ENCODE measurements at regions not wholly inside any gene's neighbourhood (a gene's known extent, or its start where the extent isn't known, plus 50 kb on each side); places are given as distances from the start of the nearest gene placed in this dataset.

- no peaks in the 10 kb centered on the region for H3K36me3 ChIP-seq (replicated peaks in 1 of 2; ENCODE audit: control extremely low read depth in 1 of 2, control insufficient read depth in 1 of 2, extremely low read depth in 1 of 2, insufficient read depth in 2 of 2, low read length in 1 of 2)
- ChIA-PET CTCF (no interaction called here), POLR2A (no interaction called here)
- H3K4me1 Mint-ChIP-seq = no peaks in the 10 kb centered on the region
- no peak overlapping the region for H2AFZ ChIP-seq (ENCODE audit: insufficient read depth, low read depth, low read length, poor library complexity, severe bottlenecking)
- peaks cover 4% of the 10 kb centered on the region for H3K27me3 Mint-ChIP-seq
- no peaks in the 10 kb centered on the region for H4K20me1 ChIP-seq (ENCODE audit: control insufficient read depth, insufficient read depth, low read length, poor library complexity, severe bottlenecking)
- WGBS (ENCODE audit: insufficient coverage) = no CpG with 5 or more reads among the region's 8 CpGs
- no peak overlapping the region for H3K4me2 ChIP-seq (replicated peaks; ENCODE audit: low read depth, low read length, poor library complexity, severe bottlenecking)
- no peak overlapping the region for H3K27ac Mint-ChIP-seq
- no peaks in the 10 kb centered on the region for H3K79me2 ChIP-seq (ENCODE audit: control insufficient read depth, insufficient read depth, low read length)
- no peak for ATAC-seq (ENCODE audit: low read depth)
- H3K27me3 ChIP-seq (replicated peaks in 1 of 4; ENCODE audit: control extremely low read depth in 1 of 4, control insufficient read depth in 3 of 4, insufficient read depth in 4 of 4, low read length in 3 of 4) = no peaks in the 10 kb centered on the region
- H3K27ac ChIP-seq (ENCODE audit: low read length in 2 of 2) = no peak overlapping the region
- intact Hi-C loops (cut with micrococcal nuclease) = no loop called here
- no peak overlapping the region for H3K4me3 Mint-ChIP-seq
- no peak for DNase-seq
- no peak overlapping the region for H3K9ac ChIP-seq (ENCODE audit: low read length)
- H3K9me3 Mint-ChIP-seq (ENCODE audit: insufficient read depth) = no peaks in the 10 kb centered on the region
- H3K4me1 ChIP-seq (ENCODE audit: control insufficient read depth in 2 of 2, insufficient read depth in 2 of 2, low read length in 2 of 2) = no peaks in the 10 kb centered on the region
- H3K9me3 ChIP-seq (ENCODE audit: control extremely low read depth in 1 of 3, control insufficient read depth in 2 of 3, insufficient read depth in 1 of 3, low read length in 2 of 3) = peaks cover 0 to 2% (median 1%) of the 10 kb centered on the region in 3 donors
- no peak overlapping the region for H3K4me3 ChIP-seq (ENCODE audit: control extremely low read depth in 1 of 5, extremely low read depth in 1 of 5, insufficient read depth in 1 of 5, low read depth in 2 of 5, low read length in 4 of 5)
- TF ChIP-seq EZH2 (IDR thresholded peaks at IDR 0.05; ENCODE audit: borderline replicate concordance, insufficient read depth, low read depth, low read length, poor library complexity, severe bottlenecking) (no peak), CTCF (IDR thresholded peaks at IDR 0.05) (no peak)
Measured at GRCh38 chr2:6206882-6207281, 514.7 kb downstream of the SOX11 start.

- H3K4me3 ChIP-seq (ENCODE audit: control extremely low read depth in 1 of 5, extremely low read depth in 1 of 5, insufficient read depth in 1 of 5, low read depth in 2 of 5, low read length in 4 of 5) = no peak overlapping the region
- H3K27ac ChIP-seq (ENCODE audit: low read length in 2 of 2) = no peak overlapping the region
- ChIA-PET POLR2A (no interaction called here), CTCF (no interaction called here)
- Mint-ChIP-seq H3K27ac (no peak overlapping the region), H3K4me3 (no peak overlapping the region), H3K4me1 (no peaks in the 10 kb centered on the region), H3K9me3 (ENCODE audit: insufficient read depth) (peaks cover 2% of the 10 kb centered on the region), H3K27me3 (peaks cover 4% of the 10 kb centered on the region)
- intact Hi-C loops (cut with micrococcal nuclease) = no loop called here
- no peak for DNase-seq
- TF ChIP-seq EZH2 (IDR thresholded peaks at IDR 0.05; ENCODE audit: borderline replicate concordance, insufficient read depth, low read depth, low read length, poor library complexity, severe bottlenecking) (no peak), CTCF (IDR thresholded peaks at IDR 0.05) (no peak)
- ATAC-seq (ENCODE audit: low read depth) = no peak
- no peaks in the 10 kb centered on the region for H3K79me2 ChIP-seq (ENCODE audit: control insufficient read depth, insufficient read depth, low read length)
- 88% methylated on average over 1 of the region's 1 CpG for WGBS (ENCODE audit: insufficient coverage)
- H4K20me1 ChIP-seq (ENCODE audit: control insufficient read depth, insufficient read depth, low read length, poor library complexity, severe bottlenecking) = no peaks in the 10 kb centered on the region
- H3K9me3 ChIP-seq (ENCODE audit: control extremely low read depth in 1 of 3, control insufficient read depth in 2 of 3, insufficient read depth in 1 of 3, low read length in 2 of 3) = peaks cover 0 to 7% (median 1%) of the 10 kb centered on the region in 3 donors
- no peak overlapping the region for H3K4me2 ChIP-seq (replicated peaks; ENCODE audit: low read depth, low read length, poor library complexity, severe bottlenecking)
- no peak overlapping the region for H2AFZ ChIP-seq (ENCODE audit: insufficient read depth, low read depth, low read length, poor library complexity, severe bottlenecking)
- no peaks in the 10 kb centered on the region for H3K27me3 ChIP-seq (replicated peaks in 1 of 4; ENCODE audit: control extremely low read depth in 1 of 4, control insufficient read depth in 3 of 4, insufficient read depth in 4 of 4, low read length in 3 of 4)
- H3K4me1 ChIP-seq (ENCODE audit: control insufficient read depth in 2 of 2, insufficient read depth in 2 of 2, low read length in 2 of 2) = peaks cover 0 to 1% of the 10 kb centered on the region in 2 donors
- H3K9ac ChIP-seq (ENCODE audit: low read length) = no peak overlapping the region
- no peaks in the 10 kb centered on the region for H3K36me3 ChIP-seq (replicated peaks in 1 of 2; ENCODE audit: control extremely low read depth in 1 of 2, control insufficient read depth in 1 of 2, extremely low read depth in 1 of 2, insufficient read depth in 2 of 2, low read length in 1 of 2)
Measured at GRCh38 chr2:6211236-6211635, 519.1 kb downstream of the SOX11 start.

Data from B cell (primary cell).